ENCODE measurements at regions not wholly inside any gene's neighbourhood (a gene's known extent, or its start where the extent isn't known, plus 50 kb on each side); places are given as distances from the start of the nearest gene placed in this dataset.

DNA sequence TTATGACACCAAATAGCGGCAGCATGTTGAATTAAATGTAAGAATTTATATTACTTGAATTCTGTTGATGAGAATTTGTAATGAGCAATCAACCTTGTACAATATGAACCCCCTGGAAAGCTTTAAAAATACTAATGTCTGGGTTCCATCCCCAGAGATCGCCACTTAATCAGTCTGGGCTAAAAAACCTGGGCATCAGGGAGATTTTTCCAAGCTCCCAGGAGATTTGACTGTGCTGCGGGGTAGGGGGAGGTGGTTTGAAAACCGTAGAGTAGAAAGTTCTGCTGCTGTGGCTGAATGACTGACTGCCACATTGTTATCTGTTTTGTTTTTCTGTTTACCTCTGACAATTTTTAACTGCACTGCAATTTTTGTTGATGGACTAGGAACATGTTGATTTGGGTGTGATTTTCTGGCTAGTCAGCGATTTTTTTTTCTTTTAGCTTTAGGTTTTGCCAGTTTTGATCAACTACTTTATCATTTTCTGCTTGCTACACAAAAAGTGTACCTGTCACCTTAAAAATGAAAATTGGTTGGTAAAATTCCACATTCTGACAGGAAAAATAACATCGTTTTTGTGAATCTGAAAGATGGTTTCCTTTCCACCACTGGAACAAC is 79.3 kb downstream of the PCTP start:
- intact Hi-C loops (cut with DNase I) = no loop called here
- ATAC-seq (ENCODE audit: poor library complexity) (no peak), DNase-seq (no peak)

GRCh38 chr17:55830699-55831471 is 80.0 kb downstream of the PCTP start:
- intact Hi-C loops (cut with DNase I) = no loop called here
- no peak for ATAC-seq (ENCODE audit: poor library complexity)
- DNase-seq = no peak

GRCh38 chr17:55833306-55833705 is 82.5 kb downstream of the PCTP start:
- intact Hi-C loops (cut with DNase I) = no loop called here
- no peak for ATAC-seq (ENCODE audit: poor library complexity)
- no peak for DNase-seq

GRCh38 chr17:55842405-55843158 is 91.7 kb downstream of the PCTP start:
- no peak for ATAC-seq (ENCODE audit: poor library complexity)
- intact Hi-C loops (cut with DNase I) = loop anchor here (10.0 kb wide), 2 partner anchors 632 to 872 kb away; no protein-coding TSS in a partner anchor
- no peak for DNase-seq

DNA sequence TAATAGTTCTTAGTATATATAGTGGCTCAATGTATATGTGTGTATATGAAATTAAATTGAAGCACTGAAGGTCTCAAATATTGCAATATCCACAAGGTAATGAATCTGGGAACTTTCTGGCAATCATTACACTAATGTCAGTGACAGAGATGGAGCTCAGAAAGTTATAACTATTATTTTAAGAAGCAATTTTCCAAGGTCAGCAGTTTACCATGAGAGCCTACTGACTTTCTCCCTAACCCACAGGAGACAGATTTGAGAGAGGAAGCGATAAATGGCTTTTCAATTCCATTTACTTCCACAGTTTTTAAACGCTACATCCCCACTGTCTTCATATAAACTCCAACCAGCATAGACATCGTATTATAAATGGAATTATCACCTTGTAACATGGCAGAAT is 92.9 kb downstream of the PCTP start:
- intact Hi-C loops (cut with DNase I) = loop anchor here (10.0 kb wide), 2 partner anchors 631 to 871 kb away; no protein-coding TSS in a partner anchor
- ATAC-seq (ENCODE audit: poor library complexity) = no peak
- DNase-seq = no peak

DNA sequence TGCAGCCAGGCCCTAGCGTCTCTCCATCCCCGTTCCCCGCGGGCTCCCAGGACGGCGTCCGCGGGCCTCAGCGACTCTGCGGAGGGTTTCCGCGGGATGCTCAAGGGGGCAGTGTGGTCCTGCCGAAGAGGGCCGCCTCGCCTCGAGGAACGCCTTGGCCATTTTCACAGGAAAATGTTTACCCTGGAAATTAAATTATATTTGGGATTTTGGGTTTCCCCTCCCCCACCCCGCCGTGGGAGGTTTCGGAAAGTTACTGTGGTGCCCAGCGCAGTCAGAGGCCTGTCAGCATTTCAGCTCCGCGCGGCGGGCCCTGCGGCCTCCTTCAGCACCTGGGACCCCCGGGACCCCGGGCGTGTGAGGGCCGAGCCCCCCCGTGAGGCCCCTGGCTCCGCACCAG is 94.5 kb downstream of the PCTP start:
- intact Hi-C loops (cut with DNase I) = loop anchor here (10.0 kb wide), 2 partner anchors 629 to 869 kb away; no protein-coding TSS in a partner anchor
- ATAC-seq (ENCODE audit: poor library complexity) (peak; percentile 94), DNase-seq (peak; percentile 70)

DNA sequence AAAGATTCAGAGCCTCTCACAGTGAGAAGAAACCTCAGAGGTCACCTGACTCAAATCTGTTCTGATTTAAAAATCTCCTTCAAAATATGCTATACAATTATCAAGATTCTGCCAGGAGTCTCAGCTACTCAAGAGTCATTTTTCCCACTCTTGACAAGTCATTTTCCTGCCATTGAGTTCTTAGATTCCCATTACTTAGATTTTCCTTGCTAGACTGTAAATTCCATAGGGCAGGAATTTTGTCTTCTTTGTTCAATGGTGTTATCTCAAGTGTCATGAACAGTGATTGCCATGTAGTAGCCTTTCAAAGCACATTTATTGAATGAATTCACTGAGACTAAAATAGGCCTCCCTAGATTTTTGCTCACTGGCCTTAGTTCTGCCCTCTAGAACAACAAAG is 95.9 kb downstream of the PCTP start:
- DNase-seq (no peak), ATAC-seq (ENCODE audit: poor library complexity) (no peak)
- intact Hi-C loops (cut with DNase I) = loop anchor here (10.0 kb wide), 2 partner anchors 628 to 868 kb away; no protein-coding TSS in a partner anchor

- intact Hi-C loops (cut with DNase I) = no loop called here
- no peak for ATAC-seq (ENCODE audit: poor library complexity)
These were observed 101.9 kb downstream of the PCTP start for GRCh38 chr17:55852734-55853133.

GRCh38 chr17:55859301-55859795 is 108.5 kb downstream of the PCTP start:
- intact Hi-C loops (cut with DNase I) = no loop called here
- DNase-seq = no peak
- ATAC-seq (ENCODE audit: poor library complexity) = peak; percentile 69

More at GRCh38 chr17:55852734-55853133, 101.9 kb downstream of the PCTP start:
- DNase-seq = no peak

GRCh38 chr17:55865072-55865762 is 114.4 kb downstream of the PCTP start:
- intact Hi-C loops (cut with DNase I) = no loop called here
- DNase-seq = no peak
- ATAC-seq (ENCODE audit: poor library complexity) = no peak

DNA sequence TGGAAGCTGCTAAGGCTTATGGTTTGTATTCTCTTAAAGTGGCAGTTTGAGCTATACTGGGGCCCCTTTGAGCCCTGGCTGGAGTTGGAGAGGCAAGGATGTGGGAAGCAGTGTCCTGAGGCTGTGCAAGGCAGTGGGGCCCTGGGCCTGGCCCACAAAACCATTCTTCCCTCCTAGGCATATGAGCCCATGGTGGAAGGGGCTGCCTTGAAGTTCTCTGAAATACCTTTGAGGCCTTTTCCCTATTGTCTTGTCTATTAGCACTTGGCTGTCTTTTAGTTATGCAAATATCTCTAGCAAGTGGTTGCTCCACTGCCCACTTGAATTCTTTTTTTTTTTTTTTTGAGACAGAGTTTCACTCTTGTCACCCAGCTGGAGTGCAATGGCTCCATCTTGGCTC is 119.2 kb downstream of the PCTP start:
- intact Hi-C loops (cut with DNase I) = no loop called here
- ATAC-seq (ENCODE audit: poor library complexity) = no peak
- DNase-seq = no peak

GRCh38 chr17:55872374-55872773 is 121.5 kb downstream of the PCTP start:
- ATAC-seq (ENCODE audit: poor library complexity) = no peak
- intact Hi-C loops (cut with DNase I) = no loop called here
- DNase-seq = no peak

DNA sequence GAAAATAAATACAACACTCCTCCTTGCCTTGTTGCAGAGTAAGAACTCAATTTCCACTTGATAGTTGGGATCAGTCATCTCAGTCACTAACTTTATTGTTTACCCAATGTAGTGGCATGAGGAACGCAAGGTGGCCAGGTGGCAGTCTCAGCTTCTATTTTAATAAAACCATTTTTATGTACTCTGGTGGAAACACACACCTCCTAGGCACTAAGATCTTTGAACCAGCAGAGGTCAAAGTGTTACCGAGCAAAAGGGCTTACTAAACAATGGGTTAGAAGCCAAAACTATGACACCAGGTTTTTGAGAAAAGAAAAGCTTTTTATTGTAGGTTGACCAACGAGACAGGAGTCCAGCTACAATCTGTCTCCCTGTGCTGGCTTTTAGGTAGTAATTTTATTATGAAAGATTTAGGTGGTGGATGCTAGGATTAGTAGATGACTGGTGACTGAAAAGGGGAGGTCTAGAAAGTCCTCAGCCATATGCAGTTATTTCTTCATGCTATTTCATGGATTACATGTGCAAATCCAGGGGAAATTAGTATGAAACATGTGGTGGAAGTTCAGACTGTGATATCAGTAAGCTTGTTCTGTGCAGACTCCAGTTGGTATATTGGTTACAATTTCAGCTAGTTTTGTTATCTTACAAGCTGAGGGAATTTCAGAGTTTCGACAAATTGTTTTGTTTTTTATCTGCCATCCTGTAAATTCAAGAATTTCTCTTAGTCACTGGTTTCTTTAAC is 122.3 kb downstream of the PCTP start:
- DNase-seq (no peak), ATAC-seq (ENCODE audit: poor library complexity) (no peak)
- intact Hi-C loops (cut with DNase I) = no loop called here

DNA sequence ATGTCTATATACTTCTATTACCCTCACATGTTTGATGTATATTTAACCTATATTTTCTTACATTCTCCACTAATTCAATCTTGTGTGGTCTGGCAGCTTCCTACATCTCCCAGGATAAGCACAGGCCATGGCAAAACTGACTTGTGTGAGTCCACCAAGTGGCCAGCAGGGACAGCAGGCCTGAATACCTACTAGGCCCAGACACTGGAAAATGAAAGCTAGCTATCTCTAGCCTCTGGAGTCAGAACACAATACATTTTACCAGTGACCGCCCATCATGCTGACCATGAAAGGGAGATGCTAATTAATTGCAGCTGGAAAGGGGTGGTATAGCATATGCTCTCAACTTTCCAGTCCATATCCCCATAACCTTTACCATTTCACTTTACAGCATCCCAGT is 132.3 kb downstream of the PCTP start:
- no peak for ATAC-seq (ENCODE audit: poor library complexity)
- intact Hi-C loops (cut with DNase I) = no loop called here
- no peak for DNase-seq

DNA sequence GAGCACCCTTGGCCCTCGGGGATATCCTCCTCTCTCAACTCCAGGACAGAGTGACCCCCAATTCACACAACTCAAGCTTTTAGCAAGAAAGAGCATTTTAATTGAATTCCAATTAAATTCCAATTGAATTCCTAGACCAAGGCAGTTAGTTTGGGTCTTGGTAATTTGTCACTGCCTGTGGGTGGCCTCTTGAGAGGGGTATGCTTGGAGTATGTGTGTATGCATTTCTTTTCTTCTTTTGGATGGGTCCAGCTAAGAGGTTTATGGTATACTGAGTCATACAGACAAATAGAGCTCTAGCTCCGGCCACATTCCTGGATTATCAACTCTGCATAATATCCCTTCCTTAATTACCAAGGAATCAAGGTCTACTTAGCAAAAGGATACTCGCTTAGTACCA is 136.7 kb downstream of the PCTP start:
- DNase-seq (no peak), ATAC-seq (ENCODE audit: poor library complexity) (no peak)
- intact Hi-C loops (cut with DNase I) = no loop called here

DNA sequence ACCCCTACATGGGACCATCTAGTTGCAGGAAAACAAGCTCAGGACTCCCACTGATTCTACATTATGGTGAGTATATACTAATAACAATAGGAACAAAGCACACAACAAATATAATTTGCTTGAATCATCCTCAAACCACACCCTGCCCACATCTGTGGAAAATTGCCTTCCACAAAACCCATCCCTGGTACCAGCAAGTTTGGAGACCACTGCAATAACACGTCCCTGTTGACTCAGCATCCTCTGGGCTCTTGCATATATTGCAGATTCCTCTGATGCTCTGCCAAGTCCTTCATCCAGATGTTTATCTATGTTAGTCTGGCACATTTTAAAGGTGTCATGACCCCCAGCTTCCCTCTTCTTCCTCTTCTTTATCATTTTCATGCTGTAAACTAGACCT is 138.4 kb downstream of the PCTP start:
- intact Hi-C loops (cut with DNase I) = no loop called here
- no peak for DNase-seq
- ATAC-seq (ENCODE audit: poor library complexity) = no peak

- peak; percentile 27 for ATAC-seq (ENCODE audit: poor library complexity)
- intact Hi-C loops (cut with DNase I) = no loop called here
- no peak for DNase-seq
These were observed 144.4 kb downstream of the PCTP start for GRCh38 chr17:55895112-55895759.

- ATAC-seq (ENCODE audit: poor library complexity) (peak; percentile 64), DNase-seq (peak; percentile 58)
- intact Hi-C loops (cut with DNase I) = no loop called here
These were observed 146.4 kb downstream of the PCTP start for GRCh38 chr17:55897301-55897700.
